ENCODE measurements at regions not wholly inside any gene's neighbourhood (a gene's known extent, or its start where the extent isn't known, plus 50 kb on each side); places are given as distances from the start of the nearest gene placed in this dataset.

DNA sequence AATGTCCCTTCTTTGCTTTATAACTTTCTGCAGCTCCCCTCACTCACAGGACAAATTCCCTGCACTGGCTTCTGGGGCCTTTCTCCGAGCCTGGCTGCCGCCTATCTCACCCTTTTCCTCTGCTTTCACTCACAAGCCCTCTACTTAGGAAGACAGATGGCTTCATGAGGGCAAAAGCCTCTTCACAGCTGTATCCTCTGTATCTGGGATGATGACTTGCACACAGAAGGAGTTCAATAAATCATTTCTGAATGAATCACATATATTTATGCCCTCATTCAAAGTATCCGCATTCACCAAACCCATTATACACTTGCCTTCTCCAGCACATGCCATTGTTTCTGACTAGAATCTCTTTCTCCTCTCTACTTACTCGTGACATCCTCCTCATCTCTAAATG lies 159.0 kb upstream of the RIPOR2 start:
- TF ChIP-seq POU2F2 (IDR thresholded peaks at IDR 0.05; ENCODE audit: low read depth, low read length) (no peak), PAX5 (IDR thresholded peaks at IDR 0.05; ENCODE audit: insufficient read depth, low read length, severe bottlenecking) (no peak), POLR2AphosphoS5 (IDR thresholded peaks at IDR 0.05; ENCODE audit: low read depth, low read length) (no peak), TAF1 (IDR thresholded peaks at IDR 0.05; ENCODE audit: low read depth, low read length) (no peak)
- FAIRE-seq: no peak
- no peak for DNase-seq (ENCODE audit: insufficient read length, low spot score)

DNA sequence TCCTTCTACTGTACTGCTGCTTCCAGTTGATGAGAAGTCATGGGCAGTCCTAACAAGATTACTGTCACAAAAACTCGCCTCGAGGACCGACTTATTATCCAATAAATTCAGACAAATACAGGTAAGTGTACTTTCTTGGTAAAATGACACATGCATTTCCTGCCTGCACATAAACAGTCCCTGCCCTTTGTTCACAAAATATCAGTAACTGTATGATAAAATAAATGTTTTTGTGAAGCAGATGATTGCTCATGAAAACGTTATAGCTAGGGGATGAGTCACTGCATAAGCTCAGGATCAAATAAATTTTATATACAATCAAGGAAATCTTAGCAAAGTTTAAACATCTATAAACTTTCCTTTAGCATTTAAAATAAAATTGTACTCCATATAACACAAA lies 164.5 kb upstream of the RIPOR2 start:
- TF ChIP-seq TAF1 (IDR thresholded peaks at IDR 0.05; ENCODE audit: low read depth, low read length) (no peak), POLR2AphosphoS5 (IDR thresholded peaks at IDR 0.05; ENCODE audit: low read depth, low read length) (no peak), SPI1 (IDR thresholded peaks at IDR 0.05; ENCODE audit: low read depth, low read length) (no peak), POU2F2 (IDR thresholded peaks at IDR 0.05; ENCODE audit: low read depth, low read length) (no peak), POLR2A (IDR thresholded peaks at IDR 0.05; ENCODE audit: low read depth, low read length) (no peak), PAX5 (IDR thresholded peaks at IDR 0.05; ENCODE audit: insufficient read depth, low read length, severe bottlenecking) (no peak)
- DNase-seq (ENCODE audit: insufficient read length, low spot score) (no peak), FAIRE-seq (no peak)

DNA sequence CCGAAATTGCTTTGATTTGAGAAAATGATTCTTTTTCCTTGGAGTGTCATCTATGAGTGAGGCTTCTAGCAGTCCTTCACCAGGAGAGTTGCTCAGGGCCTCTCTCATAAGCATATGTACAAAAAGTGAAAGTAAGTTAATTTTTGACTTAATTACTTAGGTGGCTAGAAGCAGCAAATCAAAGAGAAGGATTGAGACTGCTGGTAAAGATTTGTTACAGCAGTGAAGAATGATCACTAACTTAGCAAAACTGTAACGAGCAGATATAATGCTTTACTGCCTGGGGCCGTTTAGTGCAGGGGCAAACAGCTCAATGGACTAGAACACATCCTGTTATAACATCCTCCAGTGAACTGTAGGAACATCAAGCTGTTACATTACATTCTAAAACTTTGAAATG lies 167.8 kb upstream of the RIPOR2 start:
- no peak for DNase-seq (ENCODE audit: insufficient read length, low spot score)
- peak; percentile 31 for FAIRE-seq
- TF ChIP-seq PAX5 (IDR thresholded peaks at IDR 0.05; ENCODE audit: insufficient read depth, low read length, severe bottlenecking): no peak
- no peak for TF ChIP-seq POLR2AphosphoS5 (IDR thresholded peaks at IDR 0.05; ENCODE audit: low read depth, low read length)
- no peak for TF ChIP-seq POU2F2 (IDR thresholded peaks at IDR 0.05; ENCODE audit: low read depth, low read length)
- TF ChIP-seq POLR2A (IDR thresholded peaks at IDR 0.05; ENCODE audit: low read depth, low read length): no peak

DNA sequence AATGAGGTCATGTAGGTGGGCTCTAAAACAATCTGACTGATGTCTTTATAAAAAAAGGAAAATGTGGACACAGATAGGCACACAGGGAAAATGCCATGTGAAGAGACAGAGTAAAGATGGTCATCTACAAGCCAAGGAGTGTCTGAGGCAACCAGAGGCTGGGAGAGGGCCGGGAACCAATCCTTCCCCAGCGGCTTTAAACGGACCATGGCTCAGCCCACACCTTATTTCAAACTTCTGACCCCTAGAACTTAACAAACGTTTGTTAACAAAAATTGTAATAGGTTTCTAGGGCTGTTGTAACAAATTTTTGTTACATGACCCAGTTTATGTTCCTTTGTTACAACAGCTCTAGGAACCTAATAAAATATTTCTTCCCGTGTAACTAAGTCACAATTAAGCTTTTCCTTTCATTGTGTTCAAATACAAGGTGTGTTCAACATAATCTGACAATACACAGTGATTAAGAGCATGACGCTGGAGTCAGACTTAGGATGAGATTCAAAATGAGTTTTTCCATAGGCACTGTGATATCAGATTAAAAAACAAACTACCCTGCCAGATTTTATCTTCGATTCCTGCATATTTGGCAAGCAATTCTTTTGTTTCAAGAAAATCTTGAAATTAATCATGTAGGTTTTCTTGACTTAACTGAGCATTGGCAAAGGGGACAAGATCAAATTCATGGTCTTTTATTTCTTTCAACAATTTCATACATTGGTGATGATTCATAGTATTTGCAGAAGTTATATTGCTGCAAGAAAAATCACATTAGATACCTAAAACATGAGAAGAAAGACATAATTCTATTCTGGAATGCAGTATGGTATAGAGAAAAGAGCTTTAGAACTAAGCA lies 169.5 kb upstream of the RIPOR2 start:
- DNase-seq (ENCODE audit: insufficient read length, low spot score): no peak
- FAIRE-seq: no peak

DNA sequence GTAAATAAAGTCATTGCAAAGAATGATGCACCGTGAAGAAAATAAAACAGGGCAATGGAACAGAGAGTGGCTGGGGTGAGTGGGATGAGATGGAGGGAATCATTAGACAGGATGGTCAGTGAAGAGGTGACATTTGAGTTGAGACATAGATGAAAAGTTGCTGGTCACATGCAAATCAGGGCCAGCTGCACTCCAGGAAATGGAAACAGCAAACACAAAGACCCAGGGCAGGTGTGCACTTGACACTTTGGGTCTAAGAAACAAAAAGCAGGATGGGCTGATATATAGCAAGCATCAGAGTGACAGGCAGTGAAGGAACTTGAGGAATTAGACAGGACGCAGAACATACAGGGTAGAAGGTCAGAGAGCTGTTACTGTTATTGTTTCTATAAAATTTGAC lies 171.5 kb upstream of the RIPOR2 start:
- FAIRE-seq: peak; percentile 69

More for the DNA sequence above, 169.5 kb upstream of the RIPOR2 start:
- no peak for TF ChIP-seq TAF1 (IDR thresholded peaks at IDR 0.05; ENCODE audit: low read depth, low read length)
- TF ChIP-seq PAX5 (IDR thresholded peaks at IDR 0.05; ENCODE audit: insufficient read depth, low read length, severe bottlenecking): no peak
- TF ChIP-seq SPI1 (IDR thresholded peaks at IDR 0.05; ENCODE audit: low read depth, low read length): no peak
- no peak for TF ChIP-seq POU2F2 (IDR thresholded peaks at IDR 0.05; ENCODE audit: low read depth, low read length)
- TF ChIP-seq POLR2AphosphoS5 (IDR thresholded peaks at IDR 0.05; ENCODE audit: low read depth, low read length): no peak
- no peak for TF ChIP-seq POLR2A (IDR thresholded peaks at IDR 0.05; ENCODE audit: low read depth, low read length)

DNA sequence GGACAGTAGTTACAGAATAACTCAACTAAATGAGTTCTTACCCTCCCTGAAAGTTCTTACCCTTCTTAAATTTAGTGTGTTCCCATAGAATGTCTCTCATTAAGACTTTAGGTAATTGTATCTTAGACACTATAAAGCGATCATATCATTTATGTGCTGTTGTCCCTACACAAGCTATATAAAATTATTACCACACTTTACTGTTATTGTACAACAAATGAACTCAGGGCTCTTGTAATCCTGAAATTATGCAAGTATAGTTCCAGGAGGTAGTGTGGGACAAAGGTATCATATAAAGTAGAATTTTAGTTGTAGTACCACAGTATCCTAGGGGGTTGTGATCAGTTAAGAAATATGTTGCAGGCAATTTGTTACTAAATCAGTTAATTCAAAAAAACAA lies 167.4 kb upstream of the CARMIL1 start:
- FAIRE-seq (no peak), DNase-seq (ENCODE audit: insufficient read length, low spot score) (no peak)
- TF ChIP-seq PAX5 (IDR thresholded peaks at IDR 0.05; ENCODE audit: insufficient read depth, low read length, severe bottlenecking) (no peak), POLR2AphosphoS5 (IDR thresholded peaks at IDR 0.05; ENCODE audit: low read depth, low read length) (no peak), SPI1 (IDR thresholded peaks at IDR 0.05; ENCODE audit: low read depth, low read length) (no peak), POU2F2 (IDR thresholded peaks at IDR 0.05; ENCODE audit: low read depth, low read length) (no peak), POLR2A (IDR thresholded peaks at IDR 0.05; ENCODE audit: low read depth, low read length) (no peak), TAF1 (IDR thresholded peaks at IDR 0.05; ENCODE audit: low read depth, low read length) (no peak)

More for the DNA sequence above, 171.5 kb upstream of the RIPOR2 start:
- DNase-seq (ENCODE audit: insufficient read length, low spot score): no peak
- TF ChIP-seq PAX5 (IDR thresholded peaks at IDR 0.05; ENCODE audit: insufficient read depth, low read length, severe bottlenecking) (no peak), POU2F2 (IDR thresholded peaks at IDR 0.05; ENCODE audit: low read depth, low read length) (peak; percentile 67; the same call in 1 of the 2 replicates)

DNA sequence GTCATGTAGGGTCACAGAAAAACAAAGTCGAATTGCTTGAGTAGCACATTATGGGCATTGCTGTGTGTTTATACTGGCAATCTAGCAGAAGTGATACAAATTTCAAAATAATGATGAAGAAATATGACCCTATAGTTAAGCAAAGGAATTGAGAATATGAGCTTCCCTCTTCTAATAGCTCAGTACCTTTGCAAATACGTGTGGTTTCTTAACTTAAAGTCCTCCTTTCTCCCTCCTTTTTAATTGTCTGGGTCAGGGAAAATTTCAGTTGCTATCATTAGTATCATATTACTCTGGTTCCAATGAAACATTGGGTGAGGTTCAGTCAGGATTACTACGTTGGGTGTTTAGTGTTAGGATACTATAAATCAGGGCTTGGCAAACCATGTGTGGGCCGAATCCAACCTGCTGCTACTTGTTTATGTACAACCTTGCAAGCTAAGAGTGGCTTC lies 166.8 kb upstream of the CARMIL1 start:
- FAIRE-seq (no peak), DNase-seq (ENCODE audit: insufficient read length, low spot score) (no peak)
- TF ChIP-seq PAX5 (IDR thresholded peaks at IDR 0.05; ENCODE audit: insufficient read depth, low read length, severe bottlenecking) (no peak), TAF1 (IDR thresholded peaks at IDR 0.05; ENCODE audit: low read depth, low read length) (no peak), POU2F2 (IDR thresholded peaks at IDR 0.05; ENCODE audit: low read depth, low read length) (no peak), POLR2A (IDR thresholded peaks at IDR 0.05; ENCODE audit: low read depth, low read length) (no peak), SPI1 (IDR thresholded peaks at IDR 0.05; ENCODE audit: low read depth, low read length) (no peak), POLR2AphosphoS5 (IDR thresholded peaks at IDR 0.05; ENCODE audit: low read depth, low read length) (no peak)

DNA sequence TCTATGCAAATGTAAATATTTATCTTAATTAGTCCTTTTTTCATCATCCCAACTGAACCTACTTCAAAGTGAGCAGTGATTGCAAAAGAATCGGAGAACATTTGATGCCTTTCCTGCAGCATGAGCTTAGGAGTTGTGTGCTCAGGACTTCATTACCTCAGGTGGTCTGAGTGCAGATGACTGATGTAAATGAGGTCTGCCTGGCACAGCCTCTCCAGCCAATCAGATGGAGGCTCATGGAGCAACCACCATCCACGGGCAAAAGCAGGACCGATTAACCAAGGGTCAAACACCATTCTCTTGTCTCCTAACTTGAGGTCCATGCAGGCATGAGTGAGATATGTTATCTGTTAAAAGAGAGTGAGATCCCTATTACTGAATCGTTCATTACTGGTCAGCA lies 165.7 kb upstream of the CARMIL1 start:
- FAIRE-seq (no peak), DNase-seq (ENCODE audit: insufficient read length, low spot score) (no peak)
- TF ChIP-seq TAF1 (IDR thresholded peaks at IDR 0.05; ENCODE audit: low read depth, low read length): no peak
- no peak for TF ChIP-seq SPI1 (IDR thresholded peaks at IDR 0.05; ENCODE audit: low read depth, low read length)
- TF ChIP-seq POU2F2 (IDR thresholded peaks at IDR 0.05; ENCODE audit: low read depth, low read length): no peak
- TF ChIP-seq POLR2A (IDR thresholded peaks at IDR 0.05; ENCODE audit: low read depth, low read length): no peak
- TF ChIP-seq POLR2AphosphoS5 (IDR thresholded peaks at IDR 0.05; ENCODE audit: low read depth, low read length): no peak

DNA sequence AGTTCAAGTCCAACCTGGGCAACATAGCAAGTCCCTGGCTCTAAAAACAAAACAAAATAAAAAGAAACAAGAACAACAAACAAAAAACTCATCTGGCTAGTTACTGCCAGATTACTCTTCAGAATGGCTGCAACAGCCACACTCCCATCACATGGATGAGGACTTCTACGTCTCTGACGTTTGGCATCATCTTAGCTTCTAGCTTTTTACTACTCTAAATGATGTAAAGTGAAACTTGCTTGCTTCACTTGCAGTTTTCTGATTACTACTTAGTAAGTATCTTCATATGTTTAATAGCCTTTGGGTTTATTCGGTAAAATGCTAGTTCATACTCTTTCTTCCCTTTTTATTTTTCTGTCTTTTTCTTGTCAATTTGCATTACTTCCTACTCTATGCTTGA lies 161.1 kb upstream of the CARMIL1 start:
- no peak for FAIRE-seq
- no peak for DNase-seq (ENCODE audit: insufficient read length, low spot score)
- TF ChIP-seq TAF1 (IDR thresholded peaks at IDR 0.05; ENCODE audit: low read depth, low read length): no peak
- no peak for TF ChIP-seq POLR2AphosphoS5 (IDR thresholded peaks at IDR 0.05; ENCODE audit: low read depth, low read length)
- TF ChIP-seq POU2F2 (IDR thresholded peaks at IDR 0.05; ENCODE audit: low read depth, low read length): no peak
- no peak for TF ChIP-seq PAX5 (IDR thresholded peaks at IDR 0.05; ENCODE audit: insufficient read depth, low read length, severe bottlenecking)

DNA sequence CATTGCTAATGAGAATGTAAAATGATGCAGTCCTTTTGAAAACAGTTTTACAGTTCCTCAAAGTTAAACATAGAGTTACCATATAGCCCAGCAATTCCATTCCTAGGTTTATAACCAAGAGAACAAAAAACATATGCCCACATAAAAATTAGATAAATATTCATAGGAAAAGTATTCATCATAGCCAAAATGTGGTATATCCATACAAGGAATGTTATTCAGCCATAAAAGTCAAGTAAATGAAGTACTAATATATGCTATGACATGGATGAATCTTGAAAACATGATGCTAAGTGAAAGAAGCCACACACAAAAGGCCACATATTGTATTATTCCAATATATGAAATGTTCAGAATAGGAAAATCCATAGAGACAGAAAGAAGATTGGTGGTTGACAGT lies 158.0 kb upstream of the CARMIL1 start:
- no peak for DNase-seq (ENCODE audit: insufficient read length, low spot score)
- no peak for FAIRE-seq
- no peak for TF ChIP-seq PAX5 (IDR thresholded peaks at IDR 0.05; ENCODE audit: insufficient read depth, low read length, severe bottlenecking)
- no peak for TF ChIP-seq POLR2AphosphoS5 (IDR thresholded peaks at IDR 0.05; ENCODE audit: low read depth, low read length)
- no peak for TF ChIP-seq SPI1 (IDR thresholded peaks at IDR 0.05; ENCODE audit: low read depth, low read length)
- no peak for TF ChIP-seq POLR2A (IDR thresholded peaks at IDR 0.05; ENCODE audit: low read depth, low read length)
- TF ChIP-seq TAF1 (IDR thresholded peaks at IDR 0.05; ENCODE audit: low read depth, low read length): no peak
- no peak for TF ChIP-seq POU2F2 (IDR thresholded peaks at IDR 0.05; ENCODE audit: low read depth, low read length)
